Skeletal muscle satellite cell (primary cell): ENCODE measurements at regions not wholly inside any gene's neighbourhood (a gene's known extent, or its start where the extent isn't known, plus 50 kb on each side); places are given as distances from the start of the nearest gene placed in this dataset.

Source experiments
- H3K27me3 ChIP-seq: 2 replicates; pipeline ENCODE4 v1.7.0; 2013; ENCODE audit warnings: low read length; ENCODE audit not compliant: control insufficient read depth, insufficient read depth
- H3K36me3 ChIP-seq: 2 replicates; pipeline ENCODE4 v1.7.0; 2013; ENCODE audit warnings: mild to moderate bottlenecking, control low read depth, low read length; ENCODE audit not compliant: insufficient read depth
- H3K4me1 ChIP-seq: 2 replicates; pipeline ENCODE4 v1.7.0; 2013; ENCODE audit warnings: low read length; ENCODE audit not compliant: control insufficient read depth, insufficient read depth
- H3K4me2 ChIP-seq: 2 replicates; pipeline ENCODE4 v1.7.0; 2013; ENCODE audit warnings: mild to moderate bottlenecking, low read length
- H3K4me3 ChIP-seq: 2 replicates; pipeline ENCODE4 v1.7.0; 2013; ENCODE audit warnings: low read length
- H3K9ac ChIP-seq: 2 replicates; pipeline ENCODE4 v1.7.0; 2013; ENCODE audit warnings: mild to moderate bottlenecking, low read depth, low read length, moderate library complexity
- H3K9me3 ChIP-seq: replicated peaks from 2 replicates; pipeline ENCODE4 v1.7.0; 2013; ENCODE audit warnings: mild to moderate bottlenecking, control low read depth, low read length

- Histone ChIP-seq H3K9ac (no peak overlapping the region), H3K9me3 (no peaks in the 10 kb centered on the region), H3K36me3 (no peaks in the 10 kb centered on the region), H3K4me1 (peaks cover 14% of the 10 kb centered on the region), H3K4me2 (peak overlapping the region; percentile 37), H3K27me3 (no peaks in the 10 kb centered on the region), H3K4me3 (no peak overlapping the region)
These were observed 517.0 kb downstream of the BTBD3 start for GRCh38 chr20:12434672-12435071.

GRCh38 chr20:12435268-12435667, 517.6 kb downstream of the BTBD3 start:
- Histone ChIP-seq H3K4me1 (peaks cover 14% of the 10 kb centered on the region), H3K4me3 (no peak overlapping the region), H3K9me3 (no peaks in the 10 kb centered on the region), H3K9ac (no peak overlapping the region), H3K27me3 (no peaks in the 10 kb centered on the region), H3K4me2 (peak overlapping the region; percentile 37), H3K36me3 (no peaks in the 10 kb centered on the region)

- Histone ChIP-seq H3K36me3 (no peaks in the 10 kb centered on the region), H3K9ac (no peak overlapping the region), H3K4me2 (no peak overlapping the region), H3K9me3 (no peaks in the 10 kb centered on the region), H3K27me3 (no peaks in the 10 kb centered on the region), H3K4me1 (no peaks in the 10 kb centered on the region), H3K4me3 (no peak overlapping the region)
These were observed 536.0 kb downstream of the BTBD3 start for GRCh38 chr20:12453711-12454110.

- Histone ChIP-seq H3K4me1 (no peaks in the 10 kb centered on the region), H3K4me2 (no peak overlapping the region), H3K36me3 (no peaks in the 10 kb centered on the region), H3K4me3 (no peak overlapping the region), H3K9ac (no peak overlapping the region), H3K27me3 (no peaks in the 10 kb centered on the region), H3K9me3 (no peaks in the 10 kb centered on the region)
These were observed 537.5 kb downstream of the BTBD3 start for GRCh38 chr20:12455148-12455547.

GRCh38 chr20:12458241-12458640, 540.5 kb downstream of the BTBD3 start:
- no peaks in the 10 kb centered on the region for H3K27me3 ChIP-seq
- H3K4me1 ChIP-seq = no peaks in the 10 kb centered on the region
- no peaks in the 10 kb centered on the region for H3K9me3 ChIP-seq
- H3K36me3 ChIP-seq = no peaks in the 10 kb centered on the region
- no peak overlapping the region for H3K4me2 ChIP-seq
- H3K4me3 ChIP-seq = no peak overlapping the region
- H3K9ac ChIP-seq = no peak overlapping the region

GRCh38 chr20:12464036-12464435, 544.7 kb upstream of the SPTLC3 start:
- Histone ChIP-seq H3K36me3 (no peaks in the 10 kb centered on the region), H3K4me3 (no peak overlapping the region), H3K9ac (no peak overlapping the region), H3K4me1 (no peaks in the 10 kb centered on the region), H3K4me2 (no peak overlapping the region), H3K9me3 (no peaks in the 10 kb centered on the region), H3K27me3 (no peaks in the 10 kb centered on the region)

- no peaks in the 10 kb centered on the region for H3K4me1 ChIP-seq
- no peak overlapping the region for H3K4me2 ChIP-seq
- H3K36me3 ChIP-seq = no peaks in the 10 kb centered on the region
- no peaks in the 10 kb centered on the region for H3K9me3 ChIP-seq
- no peaks in the 10 kb centered on the region for H3K27me3 ChIP-seq
- no peak overlapping the region for H3K4me3 ChIP-seq
- H3K9ac ChIP-seq = no peak overlapping the region
These were observed 541.9 kb upstream of the SPTLC3 start for GRCh38 chr20:12466915-12467314.

- no peak overlapping the region for H3K4me3 ChIP-seq
- H3K36me3 ChIP-seq = no peaks in the 10 kb centered on the region
- H3K9ac ChIP-seq = no peak overlapping the region
- no peak overlapping the region for H3K4me2 ChIP-seq
- no peaks in the 10 kb centered on the region for H3K27me3 ChIP-seq
- H3K9me3 ChIP-seq = no peaks in the 10 kb centered on the region
- no peaks in the 10 kb centered on the region for H3K4me1 ChIP-seq
These were observed 541.0 kb upstream of the SPTLC3 start for GRCh38 chr20:12467758-12468157.

- no peak overlapping the region for H3K9ac ChIP-seq
- no peaks in the 10 kb centered on the region for H3K9me3 ChIP-seq
- no peak overlapping the region for H3K4me2 ChIP-seq
- no peaks in the 10 kb centered on the region for H3K4me1 ChIP-seq
- H3K36me3 ChIP-seq = no peaks in the 10 kb centered on the region
- H3K27me3 ChIP-seq = no peaks in the 10 kb centered on the region
- H3K4me3 ChIP-seq = no peak overlapping the region
These were observed 526.1 kb upstream of the SPTLC3 start for GRCh38 chr20:12482661-12483060.

- Histone ChIP-seq H3K9me3 (no peaks in the 10 kb centered on the region), H3K4me1 (no peaks in the 10 kb centered on the region), H3K9ac (no peak overlapping the region), H3K4me3 (no peak overlapping the region), H3K27me3 (no peaks in the 10 kb centered on the region), H3K36me3 (no peaks in the 10 kb centered on the region), H3K4me2 (no peak overlapping the region)
These were observed 506.3 kb upstream of the SPTLC3 start for GRCh38 chr20:12502443-12502842.

- no peak overlapping the region for H3K9ac ChIP-seq
- no peaks in the 10 kb centered on the region for H3K9me3 ChIP-seq
- no peaks in the 10 kb centered on the region for H3K4me1 ChIP-seq
- no peaks in the 10 kb centered on the region for H3K27me3 ChIP-seq
- no peak overlapping the region for H3K4me2 ChIP-seq
- no peaks in the 10 kb centered on the region for H3K36me3 ChIP-seq
- H3K4me3 ChIP-seq = no peak overlapping the region
These were observed 504.0 kb upstream of the SPTLC3 start for GRCh38 chr20:12504779-12505178.

GRCh38 chr20:12511499-12511898, 497.3 kb upstream of the SPTLC3 start:
- no peak overlapping the region for H3K9ac ChIP-seq

More at GRCh38 chr20:12511499-12511898, 497.3 kb upstream of the SPTLC3 start:
- Histone ChIP-seq H3K9me3 (no peaks in the 10 kb centered on the region), H3K4me3 (no peak overlapping the region), H3K27me3 (no peaks in the 10 kb centered on the region), H3K4me1 (no peaks in the 10 kb centered on the region), H3K4me2 (no peak overlapping the region), H3K36me3 (no peaks in the 10 kb centered on the region)
